ENCODE measurements at regions not wholly inside any gene's neighbourhood (a gene's known extent, or its start where the extent isn't known, plus 50 kb on each side); places are given as distances from the start of the nearest gene placed in this dataset.
"Not testable (repeated sequence)": the region's sequence is repeated elsewhere in the genome, so short reads cannot be mapped to it uniquely, and the experiment has no call there.

DNA sequence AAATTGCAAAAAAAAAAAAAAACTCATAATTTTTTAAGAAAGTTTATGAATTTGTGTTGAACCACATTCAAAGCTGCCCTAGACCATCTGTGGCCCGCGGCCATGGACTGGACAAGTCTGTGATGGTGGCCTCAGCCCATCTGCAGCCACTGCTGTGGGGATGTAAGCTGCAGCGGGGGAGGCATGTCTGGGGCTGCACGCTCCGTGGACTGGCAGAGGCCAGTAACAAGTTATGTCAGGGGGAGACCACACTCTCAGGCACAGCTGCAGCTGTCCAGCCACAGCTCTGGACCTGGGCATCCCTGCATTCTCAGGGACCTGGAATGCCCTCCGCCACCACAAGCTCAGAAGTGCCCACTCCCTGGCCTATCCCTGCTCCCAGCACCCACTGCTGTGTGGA is 1272.3 kb upstream of the CDH9 start:
- peaks cover 0 to 16% of the 10 kb centered on the region in 2 donors for H3K9me3 ChIP-seq
- 91 to 92% methylated on average over 2 to 6 of the region's 6 CpGs for WGBS, 2 donors (ENCODE audit: low coverage in 1 of 2)
- no peak for DNase-seq
- intact Hi-C loops (cut with DNase I; ENCODE audit: low total_unique reads) (no loop called here), in situ Hi-C loops (cut with MboI; ENCODE audit: low pct_ligation_motif_present in 1 of 4, low pct_unique_long_range_greater_than_20kb in 1 of 4, low sequenced_read_pairs in 3 of 4) (no loop called here)
- TF ChIP-seq POLR2AphosphoS5 (IDR thresholded peaks at IDR 0.05) (no peak), POLR2A (IDR thresholded peaks at IDR 0.05) (no peak), CTCF (IDR thresholded peaks at IDR 0.05) (no peak), EP300 (IDR thresholded peaks at IDR 0.05; ENCODE audit: low read depth) (no peak)
- no peak overlapping the region for H3K27ac ChIP-seq
- no peaks in the 10 kb centered on the region for H3K36me3 ChIP-seq
- no peaks in the 10 kb centered on the region for H3K4me1 ChIP-seq
- H3K27me3 ChIP-seq, result no peaks in the 10 kb centered on the region
- no peak overlapping the region for H3K4me3 ChIP-seq

DNA sequence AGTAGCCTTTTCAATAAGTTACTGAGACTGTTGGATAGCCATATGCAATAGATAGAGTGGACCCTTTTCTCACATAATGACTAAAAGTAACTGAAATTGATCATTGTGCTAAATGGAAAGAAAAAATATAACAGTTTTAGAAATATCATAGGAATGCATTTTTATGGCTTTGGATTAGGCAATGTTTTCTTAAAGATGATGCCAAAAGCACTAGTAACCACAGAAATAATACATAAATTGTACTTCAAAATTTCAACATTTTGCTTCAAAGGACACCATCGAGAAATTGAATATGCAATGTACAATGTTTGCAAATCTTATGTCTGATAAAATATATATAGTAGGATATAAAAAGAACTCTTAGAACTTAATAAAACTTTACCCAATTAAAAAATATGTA is 1267.5 kb upstream of the CDH9 start:
- no peak overlapping the region for H3K27ac ChIP-seq
- H3K36me3 ChIP-seq, result no peaks in the 10 kb centered on the region
- H3K9me3 ChIP-seq, result peaks cover 3 to 11% of the 10 kb centered on the region in 2 donors
- intact Hi-C loops (cut with DNase I; ENCODE audit: low total_unique reads) (no loop called here), in situ Hi-C loops (cut with MboI; ENCODE audit: low pct_ligation_motif_present in 1 of 4, low pct_unique_long_range_greater_than_20kb in 1 of 4, low sequenced_read_pairs in 3 of 4) (no loop called here)
- no peak for TF ChIP-seq CTCF (IDR thresholded peaks at IDR 0.05)
- no peak for TF ChIP-seq POLR2A (IDR thresholded peaks at IDR 0.05)
- TF ChIP-seq EP300 (IDR thresholded peaks at IDR 0.05; ENCODE audit: low read depth), result no peak
- TF ChIP-seq POLR2AphosphoS5 (IDR thresholded peaks at IDR 0.05), result no peak
- H3K4me1 ChIP-seq, result no peaks in the 10 kb centered on the region
- WGBS, 2 donors (ENCODE audit: low coverage in 1 of 2), result 75 to 80% methylated on average over 1 of the region's 1 CpG
- DNase-seq, result no peak
- no peak overlapping the region for H3K4me3 ChIP-seq
- no peaks in the 10 kb centered on the region for H3K27me3 ChIP-seq

GRCh38 chr5:28301712-28302111 is 1263.3 kb upstream of the CDH9 start:
- intact Hi-C loops (cut with DNase I; ENCODE audit: low total_unique reads), result no loop called here
- Histone ChIP-seq H3K4me3 (no peak overlapping the region), H3K27ac (no peak overlapping the region), H3K9me3 (peaks cover 3 to 4% of the 10 kb centered on the region in 2 donors), H3K36me3 (no peaks in the 10 kb centered on the region), H3K4me1 (no peaks in the 10 kb centered on the region), H3K27me3 (no peaks in the 10 kb centered on the region)
- DNase-seq, result no peak
- 25 to 55% methylated on average over 2 of the region's 2 CpGs for WGBS, 2 donors (ENCODE audit: low coverage in 1 of 2)
- TF ChIP-seq POLR2A (IDR thresholded peaks at IDR 0.05) (no peak), POLR2AphosphoS5 (IDR thresholded peaks at IDR 0.05) (no peak), EP300 (IDR thresholded peaks at IDR 0.05; ENCODE audit: low read depth) (no peak), CTCF (IDR thresholded peaks at IDR 0.05) (no peak)
- in situ Hi-C loops (cut with MboI; ENCODE audit: low pct_ligation_motif_present in 1 of 4, low pct_unique_long_range_greater_than_20kb in 1 of 4, low sequenced_read_pairs in 3 of 4), result no loop called here

DNA sequence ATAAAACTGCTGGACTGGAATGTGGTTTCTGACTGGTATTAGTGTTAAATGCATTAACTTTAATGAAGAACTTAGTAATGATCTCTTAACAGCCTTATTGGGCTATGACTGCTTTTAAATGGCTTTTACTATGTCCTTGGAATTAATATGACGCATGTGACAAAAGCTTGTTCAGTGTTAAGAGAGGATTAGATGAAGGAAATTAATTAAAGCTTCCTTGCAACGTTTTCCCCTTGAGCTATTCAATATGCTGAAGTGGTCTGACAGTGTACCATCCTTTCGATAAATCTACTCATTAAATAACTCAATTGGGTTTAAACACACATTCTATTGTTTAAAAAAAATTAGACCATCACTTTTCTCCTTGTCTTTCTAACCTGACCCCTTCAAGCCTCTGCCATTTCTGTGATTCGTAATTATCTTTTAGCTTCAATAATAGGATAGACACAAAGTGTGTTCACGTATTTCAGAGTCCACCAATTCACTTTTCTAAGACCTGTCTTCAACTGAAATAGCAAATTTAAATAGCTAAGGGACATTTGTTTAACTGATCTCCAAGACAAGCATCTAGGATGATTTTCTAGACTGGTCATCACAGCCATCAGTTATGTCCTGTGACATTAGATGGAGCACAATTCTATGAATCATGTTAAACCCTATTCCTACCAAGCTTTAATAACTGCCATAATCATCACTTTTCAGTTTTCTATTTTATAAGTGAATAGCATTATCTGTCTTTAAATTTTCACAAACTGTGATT is 1258.0 kb upstream of the CDH9 start:
- TF ChIP-seq POLR2A (IDR thresholded peaks at IDR 0.05) (no peak), POLR2AphosphoS5 (IDR thresholded peaks at IDR 0.05) (no peak), EP300 (IDR thresholded peaks at IDR 0.05; ENCODE audit: low read depth) (no peak), CTCF (IDR thresholded peaks at IDR 0.05) (no peak)
- intact Hi-C loops (cut with DNase I; ENCODE audit: low total_unique reads), result no loop called here
- no peak for DNase-seq

DNA sequence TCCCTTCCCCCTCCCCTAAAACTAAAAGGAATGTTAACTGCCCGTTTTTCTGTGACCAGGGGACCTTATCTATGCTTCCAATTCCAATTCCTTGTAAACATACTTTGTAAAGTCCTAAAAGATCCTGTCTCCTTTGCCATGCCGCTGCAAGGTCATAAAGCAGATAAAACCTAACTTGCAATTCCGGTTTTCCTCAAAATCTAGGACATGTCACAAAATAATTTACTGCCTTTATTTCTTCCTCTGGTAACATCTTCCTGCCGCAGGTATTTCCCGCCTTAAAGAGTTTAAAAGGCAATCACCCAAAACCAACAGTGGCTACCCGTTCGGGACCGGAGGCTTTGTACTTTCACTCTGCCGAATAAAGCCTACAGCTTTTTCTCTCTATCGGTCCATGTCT is 1248.6 kb upstream of the CDH9 start:
- 33 to 59% methylated on average over 3 to 10 of the region's 10 CpGs for WGBS, 2 donors (ENCODE audit: low coverage in 1 of 2)
- H3K4me1 ChIP-seq; in situ Hi-C loops (cut with MboI; ENCODE audit: low pct_ligation_motif_present in 1 of 4, low pct_unique_long_range_greater_than_20kb in 1 of 4, low sequenced_read_pairs in 3 of 4); intact Hi-C loops (cut with DNase I; ENCODE audit: low total_unique reads); H3K9me3 ChIP-seq; H3K36me3 ChIP-seq; DNase-seq; H3K27me3 ChIP-seq; H3K4me3 ChIP-seq; H3K27ac ChIP-seq: not testable (repeated sequence)

More for the DNA sequence above, 1258.0 kb upstream of the CDH9 start:
- no peak overlapping the region for H3K27ac ChIP-seq
- H3K27me3 ChIP-seq, result no peaks in the 10 kb centered on the region
- no peak overlapping the region for H3K4me3 ChIP-seq
- no peaks in the 10 kb centered on the region for H3K4me1 ChIP-seq
- in situ Hi-C loops (cut with MboI; ENCODE audit: low pct_ligation_motif_present in 1 of 4, low pct_unique_long_range_greater_than_20kb in 1 of 4, low sequenced_read_pairs in 3 of 4), result no loop called here
- H3K9me3 ChIP-seq, result no peaks in the 10 kb centered on the region
- no peaks in the 10 kb centered on the region for H3K36me3 ChIP-seq
- WGBS, 2 donors (ENCODE audit: low coverage in 1 of 2), result 61 to 68% methylated on average over 5 of the region's 5 CpGs
